ENCODE measurements at regions not wholly inside any gene's neighbourhood (a gene's known extent, or its start where the extent isn't known, plus 50 kb on each side); places are given as distances from the start of the nearest gene placed in this dataset.

DNA sequence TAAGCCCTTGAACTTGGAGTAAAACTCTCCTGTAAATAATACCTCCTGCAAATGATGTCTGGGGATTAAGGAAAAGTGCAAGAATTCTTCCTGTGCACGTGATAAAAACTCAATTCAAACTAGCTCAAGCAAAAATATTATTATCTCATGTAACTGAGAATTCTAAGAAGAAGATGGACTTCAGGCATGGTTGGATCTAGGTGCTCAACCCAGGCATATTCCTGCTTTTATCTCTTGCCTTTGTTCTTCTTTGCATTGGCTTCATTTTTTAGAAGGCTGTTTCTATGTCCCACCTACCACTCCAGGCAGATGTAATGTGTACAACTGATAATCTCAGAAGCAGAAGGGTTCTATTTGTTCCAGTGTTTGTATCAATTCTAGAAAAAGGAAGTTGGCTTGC lies 95.8 kb downstream of the DACT2 start:
- Histone ChIP-seq H2BK20ac (ENCODE audit: low read depth, low read length, poor library complexity, severe bottlenecking) (no peak overlapping the region), H3K27me3 (ENCODE audit: insufficient read depth, low read length) (no peaks in the 10 kb centered on the region), H3T11ph (ENCODE audit: low read length) (no peak overlapping the region), H4K5ac (ENCODE audit: insufficient read length, low read depth, low read length) (no peak overlapping the region), H3K79me2 (ENCODE audit: insufficient read depth, low read length) (no peaks in the 10 kb centered on the region), H2BK5ac (ENCODE audit: insufficient read length, low read length) (no peak overlapping the region), H3K56ac (ENCODE audit: insufficient read length, low read depth, low read length) (no peak overlapping the region), H3K4me2 (ENCODE audit: insufficient read depth, insufficient read length, low read length) (no peak overlapping the region), H4K8ac (replicated peaks; ENCODE audit: insufficient read length, low read depth, low read length) (no peak overlapping the region), H2BK120ac (ENCODE audit: low read depth, low read length, poor library complexity, severe bottlenecking) (no peak overlapping the region), H3K14ac (ENCODE audit: insufficient read depth, low read length) (no peak overlapping the region), H2AFZ (ENCODE audit: low read length) (no peak overlapping the region), H3K4me1 (ENCODE audit: insufficient read depth, low read length) (peaks cover 7% of the 10 kb centered on the region; the same call in 1 of the 2 replicates), H2BK12ac (ENCODE audit: insufficient read length, low read depth, low read length) (no peak overlapping the region), H3K9me3 (ENCODE audit: control insufficient read depth, low read depth, low read length) (no peaks in the 10 kb centered on the region), H3K18ac (ENCODE audit: insufficient read length, low read depth, low read length) (no peak overlapping the region), H3K23me2 (ENCODE audit: insufficient read length, low read depth, low read length, poor library complexity, severe bottlenecking) (no peaks in the 10 kb centered on the region), H3K79me1 (ENCODE audit: insufficient read depth, low read depth, low read length, poor library complexity, severe bottlenecking) (no peaks in the 10 kb centered on the region), H3K23ac (ENCODE audit: insufficient read length, low read depth, low read length) (no peak overlapping the region), H2BK15ac (ENCODE audit: low read depth, low read length) (no peak overlapping the region), H3K4ac (ENCODE audit: low read depth, low read length) (no peak overlapping the region), H3K27ac (ENCODE audit: insufficient read length, low read depth, low read length) (no peak overlapping the region), H3K9ac (ENCODE audit: extremely low read depth, insufficient read length, low read length) (no peak overlapping the region), H4K20me1 (ENCODE audit: control insufficient read depth, insufficient read depth, insufficient read length) (no peaks in the 10 kb centered on the region), H2AK5ac (ENCODE audit: insufficient read length, low read length) (no peak overlapping the region), H4K91ac (ENCODE audit: insufficient read length, low read depth, low read length) (no peak overlapping the region)
- Mint-ChIP-seq H3K27ac (no peak overlapping the region), H3K36me3 (ENCODE audit: insufficient read depth in 1 of 3, low read depth in 3 of 3) (no peaks in the 10 kb centered on the region), H3K27me3 (ENCODE audit: low read depth) (peaks cover 3% of the 10 kb centered on the region), H3K9me3 (no peaks in the 10 kb centered on the region), H3K4me1 (peaks cover 17 to 30% of the 10 kb centered on the region in 2 experiments), H3K4me3 (no peak overlapping the region)
- WGBS (ENCODE audit: extremely low coverage, insufficient read length, low lambda C conversion rate) = no CpG with 5 or more reads among the region's 1 CpG
- TF ChIP-seq, protein P1, sequence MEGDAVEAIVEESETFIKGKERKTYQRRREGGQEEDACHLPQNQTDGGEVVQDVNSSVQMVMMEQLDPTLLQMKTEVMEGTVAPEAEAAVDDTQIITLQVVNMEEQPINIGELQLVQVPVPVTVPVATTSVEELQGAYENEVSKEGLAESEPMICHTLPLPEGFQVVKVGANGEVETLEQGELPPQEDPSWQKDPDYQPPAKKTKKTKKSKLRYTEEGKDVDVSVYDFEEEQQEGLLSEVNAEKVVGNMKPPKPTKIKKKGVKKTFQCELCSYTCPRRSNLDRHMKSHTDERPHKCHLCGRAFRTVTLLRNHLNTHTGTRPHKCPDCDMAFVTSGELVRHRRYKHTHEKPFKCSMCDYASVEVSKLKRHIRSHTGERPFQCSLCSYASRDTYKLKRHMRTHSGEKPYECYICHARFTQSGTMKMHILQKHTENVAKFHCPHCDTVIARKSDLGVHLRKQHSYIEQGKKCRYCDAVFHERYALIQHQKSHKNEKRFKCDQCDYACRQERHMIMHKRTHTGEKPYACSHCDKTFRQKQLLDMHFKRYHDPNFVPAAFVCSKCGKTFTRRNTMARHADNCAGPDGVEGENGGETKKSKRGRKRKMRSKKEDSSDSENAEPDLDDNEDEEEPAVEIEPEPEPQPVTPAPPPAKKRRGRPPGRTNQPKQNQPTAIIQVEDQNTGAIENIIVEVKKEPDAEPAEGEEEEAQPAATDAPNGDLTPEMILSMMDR (conservative IDR thresholded peaks at IDR 0.05) = no peak
- no peak for DNase-seq
